OCI-LY1 (cell line): ENCODE measurements at regions not wholly inside any gene's neighbourhood (a gene's known extent, or its start where the extent isn't known, plus 50 kb on each side); places are given as distances from the start of the nearest gene placed in this dataset.
"Not testable (repeated sequence)": the region's sequence is repeated elsewhere in the genome, so short reads cannot be mapped to it uniquely, and the experiment has no call there.

Experiments
- H2AFZ ChIP-seq: fragments of 200-600 bp; sonication (generic), shearing (Covaris generic); 2 replicates; pipeline ENCODE4 v1.6.0; 2014; ENCODE audit warnings: antibody characterized with exemption, mild to moderate bottlenecking, low read length
- H3F3A ChIP-seq: fragments of 200-600 bp; sonication (generic), shearing (Covaris generic); 2 replicates; pipeline ENCODE4 v1.6.0; 2014; ENCODE audit warnings: mild to moderate bottlenecking, antibody characterized with exemption, low read length, moderate library complexity; ENCODE audit not compliant: insufficient read depth
- H3K27ac ChIP-seq: fragments of 200-600 bp; sonication (generic); 2 replicates; pipeline ENCODE4 v1.5.1; 2014; ENCODE audit warnings: low read length, mixed run types, mild to moderate bottlenecking, low read depth; ENCODE audit not compliant: poor library complexity, severe bottlenecking
- H3K27me3 ChIP-seq: fragments of 200-600 bp; sonication (generic); 2 replicates; pipeline ENCODE4 v1.6.0; 2014; ENCODE audit warnings: antibody characterized with exemption, mild to moderate bottlenecking, low read length, moderate library complexity; ENCODE audit not compliant: insufficient read depth
- H3K36me3 ChIP-seq: fragments of 200-600 bp; sonication (generic); 2 replicates; pipeline ENCODE4 v1.6.1; 2014; ENCODE audit warnings: mild to moderate bottlenecking, antibody characterized with exemption, low read length, moderate library complexity, mixed read lengths; ENCODE audit not compliant: insufficient read depth
- H3K4me1 ChIP-seq: fragments of 200-600 bp; sonication (generic); 2 replicates; pipeline ENCODE4 v1.5.1; 2014; ENCODE audit warnings: mild to moderate bottlenecking, low read length, moderate library complexity; ENCODE audit not compliant: insufficient read depth, severe bottlenecking
- H3K4me2 ChIP-seq: fragments of 200-600 bp; sonication (generic), shearing (Covaris generic); 2 replicates; pipeline ENCODE4 v1.6.1; 2014; ENCODE audit warnings: low read length
- H3K4me3 ChIP-seq: fragments of 200-600 bp; sonication (generic); 2 replicates; pipeline ENCODE4 v1.5.1; 2014; ENCODE audit warnings: low read length, low read depth, mild to moderate bottlenecking, mixed read lengths; ENCODE audit not compliant: poor library complexity, severe bottlenecking
- H3K79me2 ChIP-seq: fragments of 200-600 bp; shearing (Covaris generic); 2 replicates; pipeline ENCODE4 v1.6.1; 2016; ENCODE audit warnings: mixed run types, low read length, mixed read lengths; ENCODE audit not compliant: insufficient read depth
- H3K9ac ChIP-seq: fragments of 200-600 bp; sonication (generic), shearing (Covaris generic); 2 replicates; pipeline ENCODE4 v1.6.1; 2014; ENCODE audit warnings: mild to moderate bottlenecking, low read length, mixed read lengths
- H3K9me2 ChIP-seq: fragments of 200-600 bp; sonication (generic), shearing (Covaris generic); 2 replicates; pipeline ENCODE4 v1.6.1; 2014; ENCODE audit warnings: low read depth, mild to moderate bottlenecking, low read length, mixed read lengths
- H3K9me3 ChIP-seq: fragments of 200-600 bp; shearing (Covaris generic); 2 replicates; pipeline ENCODE4 v1.6.1; 2014; ENCODE audit warnings: low read length, mixed read lengths
- H4K20me1 ChIP-seq: fragments of 200-600 bp; sonication (generic), shearing (Covaris generic); 2 replicates; pipeline ENCODE4 v1.6.0; 2016; ENCODE audit warnings: mild to moderate bottlenecking, low read length; ENCODE audit not compliant: insufficient read depth
- EZH2 ChIP-seq: fragments of 200-600 bp; sonication (generic), shearing (Covaris generic); IDR thresholded peaks from 2 replicates; pipeline ENCODE4 v1.8.0; 2017; ENCODE audit warnings: borderline replicate concordance, mixed run types, mild to moderate bottlenecking, antibody characterized with exemption, low read length, moderate library complexity, mixed read lengths
- TF ChIP-seq, protein P1 (sequence below): fragments of 200-600 bp; sonication (generic), shearing (Covaris generic); IDR thresholded peaks from 2 replicates; pipeline ENCODE4 v1.5.1; 2017; ENCODE audit warnings: mild to moderate bottlenecking, antibody characterized with exemption, low read length, moderate library complexity, mixed read lengths

DNA sequence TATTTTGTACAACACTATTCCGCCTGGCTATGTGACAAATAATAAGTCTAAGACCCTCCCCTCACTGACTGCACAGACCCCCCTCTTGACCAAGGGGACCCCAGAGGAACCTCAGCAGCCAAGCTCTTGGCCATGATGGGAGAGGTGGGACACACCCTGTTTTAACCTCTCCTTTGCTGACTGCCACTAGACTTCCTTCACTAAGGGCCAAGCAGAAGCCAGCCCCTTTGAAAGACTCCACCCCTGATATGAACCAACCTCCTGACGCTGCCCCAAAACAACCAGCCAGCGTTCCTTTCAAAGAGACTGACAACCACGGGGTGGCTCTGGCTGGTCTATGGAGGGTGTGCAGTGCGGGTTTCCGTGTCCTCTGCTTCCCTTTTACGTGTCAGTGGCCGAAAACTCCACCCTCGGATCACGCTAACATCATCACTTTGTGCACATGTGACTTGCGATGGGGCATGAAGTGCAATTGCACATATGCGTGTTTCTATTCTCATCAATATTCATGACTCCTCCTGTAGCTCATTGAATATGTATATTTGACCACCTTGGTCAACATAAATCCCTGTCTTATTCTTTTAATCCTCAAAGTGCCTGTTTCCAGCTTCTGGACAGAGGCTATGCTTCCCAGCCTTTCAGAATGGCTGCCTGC, 643.9 kb downstream of the TBC1D22A start:
- no peaks in the 10 kb centered on the region for H3K27me3 ChIP-seq
- no peaks in the 10 kb centered on the region for H3K9me3 ChIP-seq
- H4K20me1 ChIP-seq: no peaks in the 10 kb centered on the region
- no peaks in the 10 kb centered on the region for H3K36me3 ChIP-seq
- H3K79me2 ChIP-seq: no peaks in the 10 kb centered on the region
- no peak for TF ChIP-seq EZH2
- TF ChIP-seq, protein P1, sequence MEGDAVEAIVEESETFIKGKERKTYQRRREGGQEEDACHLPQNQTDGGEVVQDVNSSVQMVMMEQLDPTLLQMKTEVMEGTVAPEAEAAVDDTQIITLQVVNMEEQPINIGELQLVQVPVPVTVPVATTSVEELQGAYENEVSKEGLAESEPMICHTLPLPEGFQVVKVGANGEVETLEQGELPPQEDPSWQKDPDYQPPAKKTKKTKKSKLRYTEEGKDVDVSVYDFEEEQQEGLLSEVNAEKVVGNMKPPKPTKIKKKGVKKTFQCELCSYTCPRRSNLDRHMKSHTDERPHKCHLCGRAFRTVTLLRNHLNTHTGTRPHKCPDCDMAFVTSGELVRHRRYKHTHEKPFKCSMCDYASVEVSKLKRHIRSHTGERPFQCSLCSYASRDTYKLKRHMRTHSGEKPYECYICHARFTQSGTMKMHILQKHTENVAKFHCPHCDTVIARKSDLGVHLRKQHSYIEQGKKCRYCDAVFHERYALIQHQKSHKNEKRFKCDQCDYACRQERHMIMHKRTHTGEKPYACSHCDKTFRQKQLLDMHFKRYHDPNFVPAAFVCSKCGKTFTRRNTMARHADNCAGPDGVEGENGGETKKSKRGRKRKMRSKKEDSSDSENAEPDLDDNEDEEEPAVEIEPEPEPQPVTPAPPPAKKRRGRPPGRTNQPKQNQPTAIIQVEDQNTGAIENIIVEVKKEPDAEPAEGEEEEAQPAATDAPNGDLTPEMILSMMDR: no peak
- no peaks in the 10 kb centered on the region for H3K9me2 ChIP-seq
- no peak overlapping the region for H3K9ac ChIP-seq
- no peaks in the 10 kb centered on the region for H3F3A ChIP-seq
- H3K4me2 ChIP-seq: no peak overlapping the region
- H3K4me1 ChIP-seq: no peaks in the 10 kb centered on the region
- H2AFZ ChIP-seq: no peak overlapping the region
- no peak overlapping the region for H3K27ac ChIP-seq
- H3K4me3 ChIP-seq: no peak overlapping the region

GRCh38 chr22:47405222-47405621, 642.8 kb downstream of the TBC1D22A start:
- not testable (repeated sequence) for H3K27ac ChIP-seq, H3K4me2 ChIP-seq, H4K20me1 ChIP-seq, H3K79me2 ChIP-seq, H3K27me3 ChIP-seq, H2AFZ ChIP-seq, H3K4me1 ChIP-seq, H3F3A ChIP-seq, H3K9ac ChIP-seq, H3K4me3 ChIP-seq, H3K9me2 ChIP-seq, H3K9me3 ChIP-seq, H3K36me3 ChIP-seq

- H3F3A ChIP-seq: no peaks in the 10 kb centered on the region
- no peaks in the 10 kb centered on the region for H3K4me1 ChIP-seq
- TF ChIP-seq, protein P1: no peak
- no peak for TF ChIP-seq EZH2
- H3K4me3 ChIP-seq: no peak overlapping the region
- no peaks in the 10 kb centered on the region for H3K27me3 ChIP-seq
- H3K79me2 ChIP-seq: no peaks in the 10 kb centered on the region
- H3K9me2 ChIP-seq: no peaks in the 10 kb centered on the region
- no peak overlapping the region for H2AFZ ChIP-seq
- H3K27ac ChIP-seq: no peak overlapping the region
- no peak overlapping the region for H3K4me2 ChIP-seq
- H4K20me1 ChIP-seq: no peaks in the 10 kb centered on the region
- no peaks in the 10 kb centered on the region for H3K9me3 ChIP-seq
- H3K9ac ChIP-seq: no peak overlapping the region
- no peaks in the 10 kb centered on the region for H3K36me3 ChIP-seq
These were observed 640.6 kb downstream of the TBC1D22A start for GRCh38 chr22:47402876-47403525.
